CD4-positive, alpha-beta T cell treated with Interleukin-17A for 4 hours (primary cell): ENCODE measurements at regions not wholly inside any gene's neighbourhood (a gene's known extent, or its start where the extent isn't known, plus 50 kb on each side); places are given as distances from the start of the nearest gene placed in this dataset.

Experiments used
- DNase-seq: peaks from one replicate; pipeline ENCODE4 v3.0.0-alpha.2; 2020; ENCODE audit warnings: mixed read lengths

GRCh38 chrX:94361241-94361640, 687.2 kb downstream of the FAM133A start:
- no peak for DNase-seq

GRCh38 chrX:94365736-94366135, 691.7 kb downstream of the FAM133A start:
- DNase-seq, result no peak

GRCh38 chrX:94366616-94367015, 692.6 kb downstream of the FAM133A start:
- DNase-seq, result no peak

GRCh38 chrX:94389044-94389443, 715.0 kb downstream of the FAM133A start:
- no peak for DNase-seq

- DNase-seq, result no peak
Observed at GRCh38 chrX:94400488-94400887, 726.5 kb downstream of the FAM133A start.

- no peak for DNase-seq
Observed at GRCh38 chrX:94401426-94401825, 727.4 kb downstream of the FAM133A start.

GRCh38 chrX:94414746-94415145, 740.7 kb downstream of the FAM133A start:
- DNase-seq, result no peak

- no peak for DNase-seq
Observed at GRCh38 chrX:94418065-94418464, 744.1 kb downstream of the FAM133A start.

- no peak for DNase-seq
Observed at GRCh38 chrX:94424456-94424855, 750.5 kb downstream of the FAM133A start.

GRCh38 chrX:94430091-94430490, 756.1 kb downstream of the FAM133A start:
- no peak for DNase-seq

GRCh38 chrX:94435799-94436198, 761.8 kb downstream of the FAM133A start:
- no peak for DNase-seq

- no peak for DNase-seq
Observed at GRCh38 chrX:94454159-94454558, 780.2 kb downstream of the FAM133A start.

GRCh38 chrX:94454606-94455005, 780.6 kb downstream of the FAM133A start:
- DNase-seq, result no peak

GRCh38 chrX:94455782-94456181, 781.8 kb downstream of the FAM133A start:
- DNase-seq, result no peak

GRCh38 chrX:94492541-94492940, 818.5 kb downstream of the FAM133A start:
- DNase-seq, result no peak

- no peak for DNase-seq
Observed at GRCh38 chrX:94493405-94493804, 819.4 kb downstream of the FAM133A start.

- no peak for DNase-seq
Observed at GRCh38 chrX:94511564-94511963, 837.6 kb downstream of the FAM133A start.

GRCh38 chrX:94515009-94515408, 841.0 kb downstream of the FAM133A start:
- DNase-seq, result no peak

GRCh38 chrX:94524867-94525266, 850.9 kb downstream of the FAM133A start:
- no peak for DNase-seq

GRCh38 chrX:94545722-94546121, 871.7 kb downstream of the FAM133A start:
- no peak for DNase-seq

- no peak for DNase-seq
Observed at GRCh38 chrX:94551831-94552230, 877.8 kb downstream of the FAM133A start.

GRCh38 chrX:94560930-94561329, 886.9 kb downstream of the FAM133A start:
- no peak for DNase-seq

- no peak for DNase-seq
Observed at GRCh38 chrX:94576367-94577004, 902.5 kb downstream of the FAM133A start.

- DNase-seq, result no peak
Observed at GRCh38 chrX:94600077-94600476, 926.1 kb downstream of the FAM133A start.

GRCh38 chrX:94612140-94612539, 938.1 kb downstream of the FAM133A start:
- DNase-seq, result no peak
